Esophagus muscularis mucosa (tissue), 4 donors: ENCODE measurements at regions not wholly inside any gene's neighbourhood (a gene's known extent, or its start where the extent isn't known, plus 50 kb on each side); places are given as distances from the start of the nearest gene placed in this dataset.

ENCODE experiments used
- DNase-seq: peaks from one replicate; pipeline ENCODE4 v3.0.0-alpha.2; 2017; ENCODE audit errors: extremely low spot score
- H3K27ac ChIP-seq, 4 donors: fragments of 200-600 bp; sonication (generic); replicated peaks in 1 of 4; 1 replicate in 3 of 4; 2 replicates in 1 of 4; pipeline ENCODE4 v1.5.1; 2016 to 2019; ENCODE audit warnings: mild to moderate bottlenecking in 1 of 4
- H3K27me3 ChIP-seq, 4 donors: fragments of 200-600 bp; sonication (generic); one replicate each; pipeline versions ENCODE4 v1.5.1 to v1.6.0; 2016 to 2019
- H3K36me3 ChIP-seq, 4 donors: fragments of 200-600 bp; sonication (generic); one replicate each; pipeline ENCODE4 v1.5.1; 2016 to 2019
- H3K4me1 ChIP-seq, 4 donors: fragments of 200-600 bp; sonication (generic); one replicate each; pipeline ENCODE4 v1.5.1; 2016 to 2019
- H3K4me3 ChIP-seq, 4 donors: fragments of 200-600 bp; sonication (generic); 1 replicate in 2 of 4; 2 replicates in 2 of 4; pipeline ENCODE4 v1.5.1; 2016 to 2019; ENCODE audit warnings: mild to moderate bottlenecking in 4 of 4, moderate library complexity in 1 of 4
- H3K9me3 ChIP-seq, 4 donors: fragments of 200-600 bp; sonication (generic); 1 replicate in 3 of 4; 2 replicates in 1 of 4; pipeline ENCODE4 v1.5.1; 2016 to 2019
- EP300 ChIP-seq: sonication (generic); formaldehyde crosslinking; IDR thresholded peaks from one replicate; pipeline ENCODE4 v1.6.1; 2017; ENCODE audit warnings: antibody characterized with exemption
- POLR2A ChIP-seq: fragments of 450-650 bp; IDR thresholded peaks from one replicate; pipeline ENCODE4 v1.6.1; 2017; ENCODE audit warnings: antibody characterized with exemption, moderate library complexity, mild to moderate bottlenecking, low read depth
- POLR2AphosphoS5 ChIP-seq, 2 donors: sonication (generic); formaldehyde crosslinking; IDR thresholded peaks; one replicate each; pipeline ENCODE4 v1.6.1; 2017; ENCODE audit warnings: antibody characterized with exemption in 2 of 2
- WGBS: methylation state at CpG from one replicate; pipeline ENCODE4 v1.1.5; 2018; 5-methylcytosine and 5-hydroxymethylcytosine counted together
- intact Hi-C: fragments of 100-400 bp; cut with DNase I; formaldehyde crosslinking; loops from one replicate; pipeline ENCODE4 v1.15.1; 2023
- TF ChIP-seq, protein P1 (sequence below), 3 experiments: fragments of 200-600 bp in 2 of 3; fragments of 450-650 bp in 1 of 3; sonication (generic) in 2 of 3; IDR thresholded peaks; one replicate each; pipeline ENCODE4 v1.5.1; 2017 to 2019; ENCODE audit warnings: antibody characterized with exemption in 3 of 3, mild to moderate bottlenecking in 2 of 3, moderate library complexity in 1 of 3

DNA sequence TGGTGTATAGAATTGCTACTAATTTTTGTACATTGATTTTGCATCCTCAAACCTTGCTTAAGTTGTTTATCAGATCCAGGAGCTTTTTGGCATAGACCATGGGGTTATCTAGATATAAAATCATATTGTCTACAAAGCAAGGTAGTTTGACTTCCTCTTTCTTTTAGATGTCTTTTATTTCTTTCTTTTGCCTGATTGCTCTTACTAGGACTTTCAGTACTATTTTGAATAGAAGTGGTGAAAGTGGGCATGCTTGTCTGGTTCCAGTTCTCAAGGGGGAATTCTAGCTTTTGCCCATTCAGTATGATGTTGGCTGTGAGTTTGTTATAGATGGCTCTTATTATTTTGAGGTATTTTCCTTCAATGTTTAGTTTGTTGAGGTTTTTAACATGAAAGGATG, 187.9 kb upstream of the LCORL start:
- Histone ChIP-seq H3K4me3 (no peak overlapping the region), H3K9me3 (no peaks in the 10 kb centered on the region), H3K27ac (no peak overlapping the region), H3K27me3 (no peaks in the 10 kb centered on the region), H3K36me3 (no peaks in the 10 kb centered on the region), H3K4me1 (no peaks in the 10 kb centered on the region)
- TF ChIP-seq POLR2AphosphoS5 (IDR thresholded peaks at IDR 0.05) (no peak), EP300 (no peak), POLR2A (no peak)
- TF ChIP-seq, protein P1, sequence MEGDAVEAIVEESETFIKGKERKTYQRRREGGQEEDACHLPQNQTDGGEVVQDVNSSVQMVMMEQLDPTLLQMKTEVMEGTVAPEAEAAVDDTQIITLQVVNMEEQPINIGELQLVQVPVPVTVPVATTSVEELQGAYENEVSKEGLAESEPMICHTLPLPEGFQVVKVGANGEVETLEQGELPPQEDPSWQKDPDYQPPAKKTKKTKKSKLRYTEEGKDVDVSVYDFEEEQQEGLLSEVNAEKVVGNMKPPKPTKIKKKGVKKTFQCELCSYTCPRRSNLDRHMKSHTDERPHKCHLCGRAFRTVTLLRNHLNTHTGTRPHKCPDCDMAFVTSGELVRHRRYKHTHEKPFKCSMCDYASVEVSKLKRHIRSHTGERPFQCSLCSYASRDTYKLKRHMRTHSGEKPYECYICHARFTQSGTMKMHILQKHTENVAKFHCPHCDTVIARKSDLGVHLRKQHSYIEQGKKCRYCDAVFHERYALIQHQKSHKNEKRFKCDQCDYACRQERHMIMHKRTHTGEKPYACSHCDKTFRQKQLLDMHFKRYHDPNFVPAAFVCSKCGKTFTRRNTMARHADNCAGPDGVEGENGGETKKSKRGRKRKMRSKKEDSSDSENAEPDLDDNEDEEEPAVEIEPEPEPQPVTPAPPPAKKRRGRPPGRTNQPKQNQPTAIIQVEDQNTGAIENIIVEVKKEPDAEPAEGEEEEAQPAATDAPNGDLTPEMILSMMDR (IDR thresholded peaks at IDR 0.05): no peak
- intact Hi-C loops: no loop called here
- DNase-seq: no peak

DNA sequence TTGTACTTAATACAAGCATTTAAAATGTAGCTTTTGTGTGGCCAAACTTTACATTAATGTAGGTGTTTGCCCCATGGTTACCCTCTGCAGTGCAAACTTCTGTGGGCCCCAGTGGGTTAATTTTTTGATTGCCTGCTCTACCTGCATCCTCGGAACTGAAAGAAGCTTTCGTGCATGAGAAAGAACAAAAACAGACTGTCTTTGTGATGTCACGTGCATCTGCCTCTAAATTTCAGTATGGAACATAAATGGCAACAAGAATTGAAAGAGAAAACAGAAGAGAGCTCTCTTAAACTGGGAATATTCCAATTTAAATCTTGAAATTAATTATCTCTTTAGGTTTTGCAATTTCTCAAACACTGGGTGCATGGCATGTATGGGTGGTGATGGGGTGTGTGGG, 182.4 kb upstream of the LCORL start:
- Histone ChIP-seq H3K36me3 (no peaks in the 10 kb centered on the region), H3K4me1 (no peaks in the 10 kb centered on the region), H3K4me3 (no peak overlapping the region), H3K9me3 (no peaks in the 10 kb centered on the region), H3K27ac (no peak overlapping the region), H3K27me3 (no peaks in the 10 kb centered on the region)
- intact Hi-C loops: no loop called here
- no peak for DNase-seq
- TF ChIP-seq POLR2A: no peak
- TF ChIP-seq EP300: no peak
- no peak for TF ChIP-seq POLR2AphosphoS5 (IDR thresholded peaks at IDR 0.05)
- TF ChIP-seq, protein P1 (IDR thresholded peaks at IDR 0.05): no peak
- 45% methylated on average over 3 of the region's 3 CpGs for WGBS

DNA sequence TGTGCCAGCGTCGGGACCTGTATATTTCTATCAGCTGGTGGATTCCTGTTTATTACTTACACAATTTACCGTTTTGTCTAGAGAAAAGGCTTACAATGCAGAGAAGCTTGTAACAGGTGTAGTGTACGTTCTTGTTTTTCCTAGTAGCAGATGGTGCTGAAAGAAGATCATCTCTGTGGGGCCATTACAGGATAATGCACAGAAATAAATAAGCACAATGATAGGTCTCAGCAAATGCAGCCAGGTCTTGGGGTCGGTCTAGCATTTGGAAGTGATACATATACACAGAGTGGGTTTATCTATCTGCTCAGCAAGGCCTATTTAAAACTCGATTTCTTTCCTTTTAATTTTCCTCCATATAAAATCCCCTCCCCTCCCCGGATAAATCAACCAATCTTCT, 180.9 kb upstream of the LCORL start:
- no peak overlapping the region for H3K27ac ChIP-seq
- 82% methylated on average over 7 of the region's 7 CpGs for WGBS
- intact Hi-C loops: no loop called here

DNA sequence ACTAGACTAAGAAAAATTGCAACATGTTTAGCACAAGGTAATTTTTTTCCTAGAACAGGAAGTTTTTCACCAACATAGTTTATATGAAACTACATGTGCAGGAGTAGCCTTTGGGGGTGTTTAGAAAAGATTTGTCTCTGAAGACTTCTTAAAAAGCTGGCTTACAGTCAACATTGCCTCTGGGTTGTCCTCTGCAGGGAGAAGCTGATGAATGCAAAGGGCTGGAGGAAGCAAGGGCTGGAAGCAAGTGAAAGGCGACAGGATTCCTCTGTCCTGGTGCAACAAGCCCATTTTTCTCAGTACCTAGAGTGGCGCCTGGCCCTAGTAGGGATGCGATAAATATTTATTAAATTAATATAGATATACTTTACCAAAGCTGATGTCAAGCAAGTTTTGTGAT, 180.3 kb upstream of the LCORL start:
- Histone ChIP-seq H3K27me3 (no peaks in the 10 kb centered on the region), H3K4me1 (no peaks in the 10 kb centered on the region), H3K9me3 (no peaks in the 10 kb centered on the region), H3K4me3 (no peak overlapping the region), H3K36me3 (no peaks in the 10 kb centered on the region), H3K27ac (no peak overlapping the region)
- DNase-seq: no peak
- intact Hi-C loops: no loop called here
- no peak for TF ChIP-seq POLR2AphosphoS5 (IDR thresholded peaks at IDR 0.05)
- TF ChIP-seq EP300: no peak
- no peak for TF ChIP-seq POLR2A
- TF ChIP-seq, protein P1 (IDR thresholded peaks at IDR 0.05): no peak
- WGBS: 80% methylated on average over 3 of the region's 3 CpGs

More for the DNA sequence above, 180.9 kb upstream of the LCORL start:
- H3K4me1 ChIP-seq: no peaks in the 10 kb centered on the region
- H3K9me3 ChIP-seq: no peaks in the 10 kb centered on the region
- no peaks in the 10 kb centered on the region for H3K27me3 ChIP-seq
- no peak for TF ChIP-seq POLR2AphosphoS5 (IDR thresholded peaks at IDR 0.05)
- TF ChIP-seq EP300: no peak
- no peak for TF ChIP-seq POLR2A
- TF ChIP-seq, protein P1 (IDR thresholded peaks at IDR 0.05): no peak
- no peak overlapping the region for H3K4me3 ChIP-seq
- DNase-seq: no peak
- no peaks in the 10 kb centered on the region for H3K36me3 ChIP-seq

DNA sequence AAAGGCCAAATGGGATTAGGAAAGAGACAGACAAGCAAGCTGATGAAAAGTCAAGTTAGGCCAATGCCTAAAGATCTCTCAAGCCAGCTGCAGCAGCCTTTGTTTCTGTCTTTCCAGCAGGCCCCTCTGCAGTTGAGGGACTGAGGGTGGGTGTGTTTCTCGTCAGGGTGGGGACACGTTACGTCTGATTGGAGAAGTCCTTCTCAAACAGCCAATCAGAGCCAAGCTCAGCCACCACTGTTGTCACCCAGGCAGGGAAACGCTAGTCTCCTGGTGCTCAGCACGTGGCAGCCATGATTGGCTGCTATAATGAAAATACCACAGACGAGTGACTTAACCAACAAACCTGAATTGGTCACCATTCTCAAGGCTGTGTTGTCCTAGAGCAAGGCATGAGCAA, 177.1 kb upstream of the LCORL start:
- DNase-seq: no peak
- TF ChIP-seq, protein P1 (IDR thresholded peaks at IDR 0.05): no peak
- no peaks in the 10 kb centered on the region for H3K9me3 ChIP-seq
- intact Hi-C loops: no loop called here
- H3K4me1 ChIP-seq: no peaks in the 10 kb centered on the region
- H3K4me3 ChIP-seq: no peak overlapping the region
- WGBS: 68% methylated on average over 4 of the region's 6 CpGs
- H3K27ac ChIP-seq: no peak overlapping the region
- H3K36me3 ChIP-seq: no peaks in the 10 kb centered on the region
- no peaks in the 10 kb centered on the region for H3K27me3 ChIP-seq
